NCI-H2107 (cell line): ENCODE measurements at regions not wholly inside any gene's neighbourhood (a gene's known extent, or its start where the extent isn't known, plus 50 kb on each side); places are given as distances from the start of the nearest gene placed in this dataset.

Source experiments
- DNase-seq: peaks from one replicate; lab custom pipeline; 2025; lab: John Stamatoyannopoulos, UW

GRCh38 chr6:151701911-151702562, 105.4 kb upstream of the ESR1 start:
- DNase-seq, result no peak

GRCh38 chr6:151702851-151703658, 104.4 kb upstream of the ESR1 start:
- no peak for DNase-seq

- DNase-seq, result no peak
These were observed 103.1 kb upstream of the ESR1 start for GRCh38 chr6:151704383-151704782.

- DNase-seq, result no peak
These were observed 101.3 kb upstream of the ESR1 start for GRCh38 chr6:151705993-151706733.

- DNase-seq, result no peak
These were observed 98.2 kb upstream of the ESR1 start for GRCh38 chr6:151709329-151709728.

GRCh38 chr6:151716526-151716932, 91.0 kb upstream of the ESR1 start:
- DNase-seq, result no peak

GRCh38 chr6:151719070-151719469, 88.4 kb upstream of the ESR1 start:
- DNase-seq, result no peak

GRCh38 chr6:151721146-151721545, 86.3 kb upstream of the ESR1 start:
- DNase-seq, result no peak

- DNase-seq, result no peak
These were observed 85.8 kb upstream of the ESR1 start for GRCh38 chr6:151721671-151722070.

GRCh38 chr6:151722342-151722741, 85.1 kb upstream of the ESR1 start:
- no peak for DNase-seq

GRCh38 chr6:151723152-151723551, 84.3 kb upstream of the ESR1 start:
- no peak for DNase-seq

- DNase-seq, result no peak
These were observed 77.5 kb upstream of the ESR1 start for GRCh38 chr6:151729829-151730495.

- no peak for DNase-seq
These were observed 77.0 kb upstream of the ESR1 start for GRCh38 chr6:151730496-151730870.

- DNase-seq, result no peak
These were observed 76.2 kb upstream of the ESR1 start for GRCh38 chr6:151731313-151731712.

GRCh38 chr6:151733680-151734320, 73.7 kb upstream of the ESR1 start:
- DNase-seq, result no peak

GRCh38 chr6:151738267-151738666, 69.2 kb upstream of the ESR1 start:
- DNase-seq, result no peak

- no peak for DNase-seq
These were observed 68.5 kb upstream of the ESR1 start for GRCh38 chr6:151738960-151739359.

GRCh38 chr6:151740820-151741219, 66.7 kb upstream of the ESR1 start:
- DNase-seq, result no peak

GRCh38 chr6:151747896-151748295, 59.6 kb upstream of the ESR1 start:
- no peak for DNase-seq

GRCh38 chr6:151749341-151749740, 58.1 kb upstream of the ESR1 start:
- no peak for DNase-seq

GRCh38 chr6:151753581-151753980, 53.9 kb upstream of the ESR1 start:
- no peak for DNase-seq

GRCh38 chr6:151757506-151757955, 50.0 kb upstream of the ESR1 start:
- no peak for DNase-seq
